Spleen (tissue), 11 donors: ENCODE measurements at regions not wholly inside any gene's neighbourhood (a gene's known extent, or its start where the extent isn't known, plus 50 kb on each side); places are given as distances from the start of the nearest gene placed in this dataset.

Experiments
- DNase-seq: peaks from one replicate; pipeline ENCODE4 v3.0.0-alpha.2; 2020
- H3K27ac ChIP-seq, 8 donors: fragments of 200-600 bp; sonication (generic) in 7 of 8; 1 replicate in 4 of 8; 2 replicates in 4 of 8; pipeline versions ENCODE4 v1.5.0 to v1.8.0; 2016 to 2021; ENCODE audit warnings: inconsistent platforms in 4 of 8, mild to moderate bottlenecking in 4 of 8, moderate library complexity in 1 of 8
- H3K27me3 ChIP-seq, 7 donors: fragments of 200-600 bp; sonication (generic) in 6 of 7; replicated peaks in 1 of 7; 1 replicate in 4 of 7; 2 replicates in 3 of 7; pipeline versions ENCODE4 v1.5.0 to v1.8.0; 2016 to 2021; ENCODE audit warnings: inconsistent platforms in 3 of 7, mild to moderate bottlenecking in 1 of 7
- H3K36me3 ChIP-seq, 6 donors: fragments of 200-600 bp; sonication (generic) in 5 of 6; 1 replicate in 4 of 6; 2 replicates in 2 of 6; pipeline versions ENCODE4 v1.5.0 to v1.8.0; 2016 to 2021; ENCODE audit warnings: inconsistent platforms in 2 of 6
- H3K4me1 ChIP-seq, 6 donors: fragments of 200-600 bp; sonication (generic) in 5 of 6; 1 replicate in 3 of 6; 2 replicates in 3 of 6; pipeline versions ENCODE4 v1.5.0 to v1.8.0; 2016 to 2021; ENCODE audit warnings: inconsistent platforms in 3 of 6
- H3K4me3 ChIP-seq, 8 donors: fragments of 200-600 bp; sonication (generic) in 7 of 8; 1 replicate in 4 of 8; 2 replicates in 4 of 8; pipeline versions ENCODE4 v1.5.0 to v1.8.0; 2016 to 2021; ENCODE audit warnings: inconsistent platforms in 4 of 8, mild to moderate bottlenecking in 4 of 8, moderate library complexity in 2 of 8
- H3K9me3 ChIP-seq, 8 donors: fragments of 200-600 bp; sonication (generic) in 7 of 8; 1 replicate in 4 of 8; 2 replicates in 4 of 8; pipeline versions ENCODE4 v1.5.0 to v1.8.0; 2016 to 2021; ENCODE audit warnings: inconsistent platforms in 4 of 8
- POLR2A ChIP-seq, 3 donors: fragments of 450-650 bp; IDR thresholded peaks; one replicate each; pipeline ENCODE4 v1.5.1; 2017; ENCODE audit warnings: antibody characterized with exemption in 3 of 3, mild to moderate bottlenecking in 1 of 3
- POLR2AphosphoS5 ChIP-seq, 3 donors: sonication (generic); formaldehyde crosslinking; IDR thresholded peaks; one replicate each; pipeline ENCODE4 v1.5.1; 2017; ENCODE audit warnings: antibody characterized with exemption in 3 of 3
- WGBS, 5 donors: extraction: QIAGEN DNeasy Blood & Tissue Kit in 3 of 5; methylation state at CpG; one replicate each; pipeline versions ENCODE4 v1.1.5 to v1.1.7; 2013 to 2018; 5-methylcytosine and 5-hydroxymethylcytosine counted together
- intact Hi-C: fragments of 100-400 bp; cut with DNase I; formaldehyde crosslinking; loops from one replicate; pipeline ENCODE4 v1.15.0; 2023; ENCODE audit warnings: low total_unique reads
- TF ChIP-seq, protein P1 (sequence below), 11 experiments: fragments of 200-600 bp in 7 of 11; fragments of 450-650 bp in 4 of 11; sonication (generic) in 4 of 11; IDR thresholded peaks in 8 of 11; conservative IDR thresholded peaks in 3 of 11; 1 replicate in 7 of 11; 2 replicates in 4 of 11; pipeline versions ENCODE4 v1.4.0 to v1.8.0; 2016 to 2021; ENCODE audit warnings: antibody characterized with exemption in 11 of 11, inconsistent platforms in 4 of 11, mild to moderate bottlenecking in 1 of 11
- donor health status: healthy with polysubstance abuse.
- donor health status: DM: no; HTN: no; CAD: no; lungs with moderate emphysema.
- donor health status: DM: no; HTN: no; CAD: no.
- donor health status: Bipolar disorder and iron deficiency.
- donor health status: healthy.
- donor health status: DM: no; HTN: no; CAD: no.
- donor health status: DM: yes; HTN: yes; CAD: no.

DNA sequence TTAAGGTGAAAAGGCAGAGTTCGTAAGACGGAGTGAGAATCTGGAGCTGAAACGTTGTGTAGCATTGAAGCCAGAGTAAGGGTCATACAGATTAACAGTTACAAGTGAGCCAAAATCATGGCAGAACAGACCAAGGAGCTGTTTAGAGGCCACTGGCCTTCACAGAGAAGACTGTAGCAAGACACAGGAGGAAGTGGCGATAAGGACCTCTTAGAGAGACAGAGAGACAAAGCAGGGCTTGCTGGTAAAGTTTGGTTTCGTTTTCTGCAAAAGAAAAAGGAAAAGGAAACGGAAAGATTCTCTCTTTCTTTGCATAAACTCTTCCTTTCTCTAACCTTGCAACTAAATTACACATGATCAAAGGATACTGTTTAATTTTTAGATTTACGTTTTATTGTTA lies 83.0 kb downstream of the AASDHPPT start:
- WGBS, 5 donors, result 74 to 82% (median 78%) methylated on average over 7 of the region's 7 CpGs
- Histone ChIP-seq H3K27ac (no peak overlapping the region), H3K9me3 (peaks cover 0 to under 1% (median 0%) of the 10 kb centered on the region in 8 donors), H3K4me3 (no peak overlapping the region), H3K4me1 (no peaks in the 10 kb centered on the region), H3K36me3 (no peaks in the 10 kb centered on the region), H3K27me3 (no peaks in the 10 kb centered on the region)
- TF ChIP-seq POLR2A (IDR thresholded peaks at IDR 0.05) (no peak), POLR2AphosphoS5 (IDR thresholded peaks at IDR 0.05) (no peak)
- TF ChIP-seq, protein P1, sequence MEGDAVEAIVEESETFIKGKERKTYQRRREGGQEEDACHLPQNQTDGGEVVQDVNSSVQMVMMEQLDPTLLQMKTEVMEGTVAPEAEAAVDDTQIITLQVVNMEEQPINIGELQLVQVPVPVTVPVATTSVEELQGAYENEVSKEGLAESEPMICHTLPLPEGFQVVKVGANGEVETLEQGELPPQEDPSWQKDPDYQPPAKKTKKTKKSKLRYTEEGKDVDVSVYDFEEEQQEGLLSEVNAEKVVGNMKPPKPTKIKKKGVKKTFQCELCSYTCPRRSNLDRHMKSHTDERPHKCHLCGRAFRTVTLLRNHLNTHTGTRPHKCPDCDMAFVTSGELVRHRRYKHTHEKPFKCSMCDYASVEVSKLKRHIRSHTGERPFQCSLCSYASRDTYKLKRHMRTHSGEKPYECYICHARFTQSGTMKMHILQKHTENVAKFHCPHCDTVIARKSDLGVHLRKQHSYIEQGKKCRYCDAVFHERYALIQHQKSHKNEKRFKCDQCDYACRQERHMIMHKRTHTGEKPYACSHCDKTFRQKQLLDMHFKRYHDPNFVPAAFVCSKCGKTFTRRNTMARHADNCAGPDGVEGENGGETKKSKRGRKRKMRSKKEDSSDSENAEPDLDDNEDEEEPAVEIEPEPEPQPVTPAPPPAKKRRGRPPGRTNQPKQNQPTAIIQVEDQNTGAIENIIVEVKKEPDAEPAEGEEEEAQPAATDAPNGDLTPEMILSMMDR (IDR thresholded peaks at IDR 0.05 in 8 of 11, conservative IDR thresholded peaks at IDR 0.05 in 3 of 11), result no peak
- DNase-seq, result no peak
- intact Hi-C loops, result no loop called here

GRCh38 chr11:106161775-106162634 lies 84.5 kb downstream of the AASDHPPT start:
- 67 to 84% (median 72%) methylated on average over 3 of the region's 3 CpGs for WGBS, 5 donors
- H3K27me3 ChIP-seq, result no peaks in the 10 kb centered on the region
- no peaks in the 10 kb centered on the region for H3K36me3 ChIP-seq
- intact Hi-C loops, result no loop called here
- DNase-seq, result no peak
- no peak overlapping the region for H3K27ac ChIP-seq
- no peak overlapping the region for H3K4me3 ChIP-seq
- H3K4me1 ChIP-seq, result no peaks in the 10 kb centered on the region
- TF ChIP-seq POLR2AphosphoS5 (IDR thresholded peaks at IDR 0.05) (no peak), POLR2A (IDR thresholded peaks at IDR 0.05) (no peak)
- TF ChIP-seq, protein P1 (IDR thresholded peaks at IDR 0.05 in 8 of 11, conservative IDR thresholded peaks at IDR 0.05 in 3 of 11), result no peak
- peaks cover 0 to 16% (median 9%) of the 10 kb centered on the region in 8 donors for H3K9me3 ChIP-seq

GRCh38 chr11:106167085-106167484 lies 89.6 kb downstream of the AASDHPPT start:
- no peak for DNase-seq
- Histone ChIP-seq H3K27me3 (no peaks in the 10 kb centered on the region), H3K9me3 (peaks cover 0 to 31% (median 21%) of the 10 kb centered on the region in 8 donors), H3K36me3 (no peaks in the 10 kb centered on the region), H3K4me1 (no peaks in the 10 kb centered on the region), H3K27ac (no peak overlapping the region), H3K4me3 (no peak overlapping the region)
- intact Hi-C loops, result no loop called here
- TF ChIP-seq, protein P1 (IDR thresholded peaks at IDR 0.05 in 8 of 11, conservative IDR thresholded peaks at IDR 0.05 in 3 of 11), result no peak
- TF ChIP-seq POLR2AphosphoS5 (IDR thresholded peaks at IDR 0.05) (no peak), POLR2A (IDR thresholded peaks at IDR 0.05) (no peak)

DNA sequence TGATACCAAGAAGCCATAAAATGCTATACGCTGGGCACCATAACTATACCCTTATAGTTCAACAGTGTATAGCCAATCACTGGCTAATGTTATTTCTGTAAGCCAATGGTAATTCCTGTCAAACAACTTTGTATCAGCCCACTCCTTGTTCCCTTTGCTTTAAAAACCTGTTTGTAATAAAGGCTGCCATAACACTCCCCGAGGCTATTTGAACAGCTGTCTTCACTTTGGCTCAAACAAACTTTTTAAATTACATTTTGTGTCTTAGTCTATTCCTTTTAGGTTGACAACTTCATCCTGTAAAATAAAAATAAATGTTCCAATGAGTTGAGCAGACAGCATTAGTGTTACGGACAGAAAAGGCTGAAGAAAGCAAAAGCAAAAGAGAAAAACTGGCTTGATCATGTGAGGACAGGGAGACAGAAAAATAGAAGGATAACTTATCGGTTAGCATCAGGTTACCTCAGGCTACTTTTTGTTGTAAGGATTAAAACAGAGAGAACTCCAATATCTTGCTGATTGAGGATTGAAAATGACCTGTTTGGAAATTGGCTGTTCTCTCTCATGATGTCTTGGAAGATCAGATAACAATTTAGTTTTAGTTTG lies 95.0 kb downstream of the AASDHPPT start:
- Histone ChIP-seq H3K36me3 (no peaks in the 10 kb centered on the region), H3K4me1 (no peaks in the 10 kb centered on the region), H3K9me3 (peaks cover 0 to 12% (median 5%) of the 10 kb centered on the region in 8 donors), H3K4me3 (no peak overlapping the region), H3K27me3 (no peaks in the 10 kb centered on the region), H3K27ac (no peak overlapping the region)
- no peak for TF ChIP-seq POLR2AphosphoS5 (IDR thresholded peaks at IDR 0.05)
- TF ChIP-seq POLR2A (IDR thresholded peaks at IDR 0.05), result no peak
- TF ChIP-seq, protein P1 (IDR thresholded peaks at IDR 0.05 in 8 of 11, conservative IDR thresholded peaks at IDR 0.05 in 3 of 11), result no peak
- no peak for DNase-seq
- 66 to 87% (median 79%) methylated on average over 4 of the region's 4 CpGs for WGBS, 5 donors
- intact Hi-C loops, result no loop called here
